Naive thymus-derived CD8-positive, alpha-beta T cell (primary cell): ENCODE measurements at regions not wholly inside any gene's neighbourhood (a gene's known extent, or its start where the extent isn't known, plus 50 kb on each side); places are given as distances from the start of the nearest gene placed in this dataset.
"Not testable (repeated sequence)": the region's sequence is repeated elsewhere in the genome, so short reads cannot be mapped to it uniquely, and the experiment has no call there.

Source experiments
- ATAC-seq, 2 donors: fragments of 150-1000 bp; cut with Tn5 transposase in 1 of 2; sonication (Bioruptor Pico), chemical (Tn5 transposase) in 1 of 2; 1 replicate in 1 of 2; 2 replicates in 1 of 2; pipeline ENCODE4 v1.10.0; 2021; ENCODE audit warnings: mild to moderate bottlenecking in 2 of 2, moderate library complexity in 2 of 2
- POLR2A ChIA-PET: fragments of 350-600 bp; sonication (Branson Sonifier 250); formaldehyde crosslinking; loops from one replicate; lab custom pipeline; 2021; ENCODE audit warnings: antibody characterized with exemption; lab: Charles Lee
- DNase-seq, 10 donors: peaks; one replicate each; pipeline versions ENCODE4 v3.0.0 to v3.0.0-alpha.2; 2020 to 2022
- H3K27ac Mint-ChIP-seq, 10 donors: one replicate each; pipeline ENCODE4 v1.8.0; 2020 to 2022; ENCODE audit warnings: mild to moderate bottlenecking in 10 of 10, mixed read lengths in 10 of 10, moderate library complexity in 4 of 10, inconsistent platforms in 1 of 10
- H3K27me3 Mint-ChIP-seq, 5 donors: one replicate each; pipeline ENCODE4 v1.8.0; 2021 to 2022; ENCODE audit warnings: mixed read lengths in 5 of 5
- H3K36me3 Mint-ChIP-seq, 3 donors: one replicate each; pipeline ENCODE4 v1.8.0; 2020 to 2022; ENCODE audit warnings: mixed read lengths in 3 of 3, mild to moderate bottlenecking in 2 of 3, inconsistent platforms in 1 of 3
- H3K4me1 Mint-ChIP-seq, 4 donors: one replicate each; pipeline ENCODE4 v1.8.0; 2021 to 2022; ENCODE audit warnings: mixed read lengths in 4 of 4
- H3K4me3 Mint-ChIP-seq, 10 donors: one replicate each; pipeline ENCODE4 v1.8.0; 2020 to 2022; ENCODE audit warnings: mild to moderate bottlenecking in 10 of 10, mixed read lengths in 10 of 10, moderate library complexity in 6 of 10, inconsistent platforms in 1 of 10
- H3K9me3 Mint-ChIP-seq, 9 donors: one replicate each; pipeline ENCODE4 v1.8.0; 2020 to 2022; ENCODE audit warnings: mixed read lengths in 9 of 9, mild to moderate bottlenecking in 3 of 9, inconsistent platforms in 1 of 9, moderate library complexity in 1 of 9

DNA sequence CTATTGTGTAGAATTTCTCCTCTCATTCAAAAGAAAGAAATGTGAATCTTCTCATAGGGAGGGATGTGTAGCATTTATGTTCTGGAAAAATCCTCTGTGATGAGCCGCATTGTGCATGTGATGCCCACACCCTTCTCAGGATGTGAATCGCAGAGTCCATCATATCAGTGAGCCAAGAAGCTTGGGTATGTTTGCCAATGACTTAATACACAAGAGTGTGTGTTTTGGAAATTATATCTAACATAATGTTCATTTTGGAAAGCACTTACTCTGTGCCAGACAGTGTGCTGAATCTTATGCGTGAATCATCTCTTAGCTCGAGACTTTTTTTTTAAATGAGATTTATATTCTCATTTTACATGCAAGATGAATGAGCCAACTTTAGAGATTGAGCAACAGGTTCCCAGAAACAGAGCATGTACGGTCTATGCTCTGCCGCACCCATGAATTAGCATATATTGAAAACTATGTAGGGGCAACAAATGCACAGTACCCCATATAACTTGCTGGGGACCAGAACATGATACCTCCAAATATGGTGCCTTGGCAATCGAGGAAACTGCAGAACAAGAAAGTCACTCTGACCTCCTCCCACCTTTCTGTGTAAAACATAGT, 418.4 kb upstream of the SPATA31A3 start:
- H3K27me3 Mint-ChIP-seq, H3K36me3 Mint-ChIP-seq, H3K27ac Mint-ChIP-seq, ATAC-seq, H3K9me3 Mint-ChIP-seq, DNase-seq, H3K4me3 Mint-ChIP-seq, H3K4me1 Mint-ChIP-seq, POLR2A ChIA-PET: not testable (repeated sequence)

DNA sequence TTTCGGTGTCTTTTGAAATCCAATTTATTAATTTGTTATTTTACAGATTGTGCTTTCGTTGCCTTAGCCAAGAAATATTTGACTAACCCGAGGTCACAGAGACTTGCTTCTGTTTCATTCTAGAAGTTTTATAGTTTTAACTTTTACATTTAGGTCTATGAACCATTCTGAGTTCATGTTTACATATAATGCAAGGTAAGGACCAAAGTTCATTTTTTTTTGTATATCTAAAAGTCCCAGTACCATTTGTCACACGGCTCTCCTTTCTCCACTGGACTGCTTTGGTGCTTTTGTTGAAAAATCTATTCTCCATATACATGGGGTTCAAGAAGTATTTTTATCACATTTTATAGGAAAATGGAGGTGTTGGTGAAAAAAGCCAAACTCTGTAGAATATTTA, 411.4 kb upstream of the SPATA31A3 start:
- ATAC-seq, H3K4me1 Mint-ChIP-seq, H3K4me3 Mint-ChIP-seq, H3K27ac Mint-ChIP-seq, H3K36me3 Mint-ChIP-seq, POLR2A ChIA-PET, H3K27me3 Mint-ChIP-seq, DNase-seq, H3K9me3 Mint-ChIP-seq: not testable (repeated sequence)

DNA sequence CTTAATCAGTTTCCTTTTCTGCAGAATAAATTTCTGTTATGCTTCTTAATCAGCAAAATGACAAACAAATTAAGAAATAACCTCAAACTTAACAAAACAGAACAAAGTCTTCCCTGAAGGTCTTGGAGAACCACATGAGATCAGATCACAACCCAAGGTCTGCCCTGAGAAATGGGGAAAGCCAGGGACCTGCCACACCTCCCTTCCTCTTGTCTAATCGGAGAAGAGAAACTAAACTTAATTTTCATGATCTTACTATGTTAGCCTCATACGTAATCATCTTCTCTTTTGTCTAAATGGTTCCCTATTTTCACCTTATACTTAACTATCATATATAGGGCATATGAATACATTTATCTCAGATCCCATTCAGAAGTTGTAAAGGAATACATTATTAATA, 405.4 kb upstream of the SPATA31A3 start:
- H3K27me3 Mint-ChIP-seq, H3K4me1 Mint-ChIP-seq, H3K36me3 Mint-ChIP-seq, H3K4me3 Mint-ChIP-seq, H3K9me3 Mint-ChIP-seq, POLR2A ChIA-PET, ATAC-seq, DNase-seq, H3K27ac Mint-ChIP-seq: not testable (repeated sequence)

DNA sequence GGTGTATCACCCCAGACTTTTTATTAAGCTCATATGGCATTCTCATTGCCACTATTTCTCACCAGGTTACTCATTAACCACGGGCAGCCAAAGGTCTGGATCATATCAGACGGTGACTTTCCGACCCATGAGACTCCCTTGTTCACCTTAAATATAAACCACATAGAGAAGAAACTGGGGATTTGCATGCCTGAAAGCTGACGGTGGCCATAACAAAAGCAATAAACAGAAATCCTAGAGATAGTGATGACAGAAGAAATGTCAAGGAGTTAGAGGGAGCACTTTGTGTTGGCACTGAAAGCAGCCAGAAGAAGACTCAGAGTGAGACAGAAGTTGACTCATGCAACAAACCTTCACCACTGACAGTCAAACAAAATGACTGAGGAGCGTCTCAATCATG, 402.4 kb upstream of the SPATA31A3 start:
- ATAC-seq, H3K4me1 Mint-ChIP-seq, H3K27me3 Mint-ChIP-seq, H3K4me3 Mint-ChIP-seq, POLR2A ChIA-PET, H3K36me3 Mint-ChIP-seq, H3K27ac Mint-ChIP-seq, DNase-seq, H3K9me3 Mint-ChIP-seq: not testable (repeated sequence)

DNA sequence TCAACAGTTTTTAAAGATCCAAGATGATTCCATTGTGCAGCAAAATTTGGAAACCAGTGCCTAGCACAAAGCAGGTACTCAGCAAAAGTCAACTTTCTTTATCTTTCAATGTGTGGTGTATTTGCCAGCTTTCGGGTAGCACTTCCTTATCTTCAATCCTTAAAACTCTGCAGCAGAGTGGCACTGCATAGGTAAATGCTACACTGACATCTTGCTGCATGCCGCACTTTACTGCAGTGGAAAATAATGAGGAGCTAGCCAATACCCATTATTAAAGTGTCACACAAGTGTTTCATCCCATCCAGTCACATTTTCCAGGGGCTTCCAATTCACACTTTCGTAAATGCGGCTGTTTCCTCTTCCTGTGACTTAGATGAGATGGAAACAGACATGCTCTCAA, 401.7 kb upstream of the SPATA31A3 start:
- H3K4me3 Mint-ChIP-seq, POLR2A ChIA-PET, H3K36me3 Mint-ChIP-seq, H3K27ac Mint-ChIP-seq, H3K27me3 Mint-ChIP-seq, H3K9me3 Mint-ChIP-seq, ATAC-seq, DNase-seq, H3K4me1 Mint-ChIP-seq: not testable (repeated sequence)

DNA sequence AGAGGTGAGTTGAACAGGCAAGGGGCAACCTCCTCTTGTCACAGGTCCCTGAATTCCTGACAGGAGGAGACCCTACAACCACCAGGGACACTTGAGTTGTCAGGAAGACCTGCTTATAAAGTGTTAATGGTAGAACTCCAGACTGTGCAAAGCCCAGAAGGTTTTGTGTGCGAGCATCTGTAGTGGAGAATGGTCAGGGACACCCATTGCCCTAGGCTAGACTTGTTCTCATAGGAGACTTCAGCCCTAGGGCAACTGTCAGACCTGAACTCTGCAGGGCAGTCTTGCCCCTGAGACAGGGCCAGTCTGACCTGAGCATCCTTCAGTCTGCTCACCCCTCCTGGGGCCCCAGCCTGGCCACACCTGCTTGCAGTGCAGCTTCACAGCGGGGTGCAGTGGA, 377.3 kb upstream of the SPATA31A3 start:
- H3K4me3 Mint-ChIP-seq, ATAC-seq, H3K4me1 Mint-ChIP-seq, H3K27ac Mint-ChIP-seq, H3K9me3 Mint-ChIP-seq, POLR2A ChIA-PET, H3K27me3 Mint-ChIP-seq, DNase-seq, H3K36me3 Mint-ChIP-seq: not testable (repeated sequence)

DNA sequence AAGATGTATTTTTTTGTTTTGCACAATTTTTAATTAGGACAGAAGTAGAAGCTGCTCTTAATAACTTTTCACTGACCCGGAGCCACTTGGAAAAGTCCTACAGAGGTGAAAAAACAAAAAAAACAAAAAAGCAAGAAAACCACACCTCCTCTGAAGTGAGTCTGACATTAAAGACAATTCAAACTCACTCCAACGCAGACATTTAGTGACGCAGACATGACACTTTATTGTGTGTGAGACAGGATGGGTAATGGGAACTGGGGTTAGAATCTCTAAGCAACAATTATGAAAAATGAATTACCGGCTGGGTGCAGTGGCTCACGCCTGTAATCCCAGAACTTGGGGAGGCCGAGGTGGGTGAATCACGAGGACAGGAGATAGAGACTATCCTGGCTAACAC, 370.0 kb upstream of the SPATA31A3 start:
- H3K27ac Mint-ChIP-seq, ATAC-seq, DNase-seq, H3K27me3 Mint-ChIP-seq, H3K36me3 Mint-ChIP-seq, H3K9me3 Mint-ChIP-seq, H3K4me1 Mint-ChIP-seq, POLR2A ChIA-PET, H3K4me3 Mint-ChIP-seq: not testable (repeated sequence)

DNA sequence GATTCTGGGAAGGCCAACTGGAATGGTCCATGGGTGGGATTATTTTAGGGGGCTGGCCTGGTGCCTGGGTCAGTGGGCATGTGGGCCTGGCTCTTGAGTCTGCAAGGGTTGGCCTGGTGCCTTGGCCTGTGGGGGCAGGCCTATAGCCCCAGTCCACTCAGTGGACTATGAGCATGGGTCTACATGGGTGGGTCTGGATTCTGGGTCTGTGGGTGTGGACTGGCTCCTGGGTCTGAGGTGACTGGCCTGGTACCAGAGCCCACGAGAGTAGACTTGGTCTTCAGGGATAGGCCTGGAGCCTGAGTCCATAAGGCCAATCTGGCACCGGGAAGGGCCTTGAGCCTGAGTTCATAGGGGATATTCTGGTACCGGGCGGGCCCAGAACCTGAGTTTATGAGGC, 361.6 kb upstream of the SPATA31A3 start:
- DNase-seq, H3K27ac Mint-ChIP-seq, H3K4me1 Mint-ChIP-seq, H3K27me3 Mint-ChIP-seq, ATAC-seq, H3K9me3 Mint-ChIP-seq, POLR2A ChIA-PET, H3K36me3 Mint-ChIP-seq, H3K4me3 Mint-ChIP-seq: not testable (repeated sequence)

DNA sequence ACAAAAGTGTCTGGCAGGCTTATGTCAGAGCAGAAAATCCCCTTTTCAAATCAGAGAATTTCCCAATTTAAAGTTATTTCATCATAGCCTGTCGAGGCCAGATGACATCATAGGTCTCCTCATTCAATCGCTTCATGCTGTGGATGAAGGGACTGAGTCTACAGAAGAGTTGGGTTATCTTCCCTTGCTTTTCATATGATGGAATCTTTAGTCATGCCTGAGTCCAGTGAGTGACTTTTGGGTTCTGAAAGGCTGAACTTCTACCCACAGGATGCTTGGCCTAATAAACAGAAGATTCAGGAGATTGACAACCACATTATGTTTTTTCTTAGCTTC, 357.0 kb upstream of the SPATA31A3 start:
- H3K36me3 Mint-ChIP-seq, H3K4me1 Mint-ChIP-seq, ATAC-seq, H3K27me3 Mint-ChIP-seq, POLR2A ChIA-PET, H3K9me3 Mint-ChIP-seq, DNase-seq, H3K27ac Mint-ChIP-seq, H3K4me3 Mint-ChIP-seq: not testable (repeated sequence)

DNA sequence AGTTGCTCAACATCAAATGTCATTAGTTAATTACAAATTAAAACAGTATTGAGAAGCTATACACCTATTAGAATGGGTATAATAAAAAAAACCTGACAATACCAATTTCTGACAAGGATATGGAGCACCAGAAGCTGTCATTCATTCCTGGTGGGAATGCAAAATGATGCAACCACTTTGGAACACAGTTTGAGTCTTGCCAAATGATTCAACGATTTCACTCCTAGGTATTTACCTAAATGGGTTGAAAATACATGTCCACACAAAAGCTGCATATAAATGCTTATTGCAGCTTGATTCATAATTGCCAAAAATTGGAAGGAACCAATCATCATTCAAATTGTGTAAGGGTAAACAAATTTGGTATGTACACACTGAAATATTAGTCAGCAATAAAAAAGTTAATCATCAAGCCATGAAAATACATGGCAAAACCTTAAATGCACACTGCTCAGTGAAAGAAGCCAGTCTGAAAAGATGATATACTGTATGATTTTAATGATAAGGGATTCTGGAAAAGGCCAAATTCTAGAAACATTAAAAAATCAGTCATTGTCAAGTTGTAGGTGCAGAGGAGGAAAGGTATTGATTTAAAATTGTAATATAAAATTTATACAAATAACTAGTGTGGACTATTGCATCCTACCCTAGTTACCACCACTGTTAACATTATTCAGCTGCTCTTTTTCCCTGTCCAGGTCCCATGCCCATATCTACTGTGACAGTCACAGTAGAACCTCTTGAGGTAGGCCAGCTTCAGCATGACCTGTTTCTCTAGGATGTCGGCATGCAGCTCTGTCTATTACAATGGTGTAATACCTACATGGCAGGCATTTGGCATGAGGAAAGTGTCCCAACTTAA, 356.4 kb upstream of the SPATA31A3 start:
- H3K9me3 Mint-ChIP-seq, H3K4me3 Mint-ChIP-seq, DNase-seq, H3K36me3 Mint-ChIP-seq, H3K27ac Mint-ChIP-seq, POLR2A ChIA-PET, H3K4me1 Mint-ChIP-seq, H3K27me3 Mint-ChIP-seq: not testable (repeated sequence)
- peak in 1 of 2 donors; percentile 17 for ATAC-seq

DNA sequence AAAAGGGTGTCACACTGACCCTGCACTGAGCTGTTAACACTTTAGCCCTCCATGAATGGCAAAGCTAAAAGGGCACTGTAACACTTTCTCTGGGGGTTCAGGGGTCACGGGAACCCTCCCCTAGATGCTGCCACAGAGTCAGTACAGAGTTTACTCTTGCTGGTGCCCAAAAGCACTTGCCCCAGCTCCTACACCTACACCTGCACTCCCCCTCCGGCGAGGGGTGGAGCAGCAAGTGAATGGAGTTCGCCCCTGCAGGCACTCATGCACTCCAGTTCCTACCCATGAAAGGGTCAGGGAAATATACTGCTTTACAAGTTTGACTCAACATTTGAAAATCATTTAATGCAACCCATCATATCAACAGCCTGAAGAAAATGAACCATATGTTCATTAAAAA, 355.7 kb upstream of the SPATA31A3 start:
- H3K9me3 Mint-ChIP-seq, result not testable (repeated sequence)

DNA sequence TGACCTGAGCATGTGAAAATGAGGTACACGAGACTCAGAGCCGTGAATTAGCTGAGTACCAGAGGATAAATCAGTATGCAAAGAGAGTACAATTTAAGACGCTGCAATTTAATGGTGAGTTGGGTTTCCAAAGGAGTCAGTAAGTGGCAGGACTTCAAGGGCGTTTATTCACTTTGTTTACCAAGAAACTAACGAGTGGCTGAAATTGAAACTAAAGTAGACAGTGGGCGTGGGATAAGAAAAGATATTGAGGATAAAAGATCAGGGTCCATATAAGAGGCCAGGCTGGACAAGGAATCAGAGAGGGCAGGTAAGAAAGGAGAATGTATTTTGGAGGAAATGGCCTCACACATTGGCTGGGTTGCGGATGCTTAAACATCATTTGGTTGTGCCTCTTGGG, 346.9 kb upstream of the SPATA31A3 start:
- H3K4me1 Mint-ChIP-seq, H3K27ac Mint-ChIP-seq, H3K36me3 Mint-ChIP-seq, H3K27me3 Mint-ChIP-seq, H3K9me3 Mint-ChIP-seq, H3K4me3 Mint-ChIP-seq, DNase-seq, ATAC-seq, POLR2A ChIA-PET: not testable (repeated sequence)

More for the DNA sequence above, 355.7 kb upstream of the SPATA31A3 start:
- H3K4me3 Mint-ChIP-seq, H3K36me3 Mint-ChIP-seq, DNase-seq, POLR2A ChIA-PET, H3K4me1 Mint-ChIP-seq, H3K27ac Mint-ChIP-seq, H3K27me3 Mint-ChIP-seq: not testable (repeated sequence)
- peak in 1 of 2 donors; percentile 23 for ATAC-seq

DNA sequence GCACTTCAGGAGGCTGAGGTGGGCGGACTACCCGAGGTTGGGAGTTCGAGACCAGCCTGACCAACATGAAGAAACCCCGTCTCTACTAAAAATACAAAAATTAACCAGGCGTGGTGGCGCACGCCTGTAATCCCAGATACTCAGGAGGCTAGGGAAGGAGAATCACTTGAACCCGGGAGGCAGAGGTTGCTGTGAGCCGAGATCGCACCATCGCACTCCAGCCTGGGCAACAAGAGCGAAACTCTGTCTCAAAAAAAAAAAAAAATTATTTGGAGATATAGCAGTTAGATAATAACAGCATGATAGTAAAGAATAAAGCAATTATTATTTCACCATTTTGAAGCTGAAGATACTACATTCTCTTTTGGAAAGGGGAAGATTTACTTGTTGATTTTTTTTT, 345.9 kb upstream of the SPATA31A3 start:
- POLR2A ChIA-PET, H3K36me3 Mint-ChIP-seq, H3K4me3 Mint-ChIP-seq, H3K4me1 Mint-ChIP-seq, H3K9me3 Mint-ChIP-seq, H3K27me3 Mint-ChIP-seq, ATAC-seq, H3K27ac Mint-ChIP-seq: not testable (repeated sequence)
- peak in 1 of 10 donors; percentile 6 for DNase-seq
